HG02973 (cell line): ENCODE measurements at regions not wholly inside any gene's neighbourhood (a gene's known extent, or its start where the extent isn't known, plus 50 kb on each side); places are given as distances from the start of the nearest gene placed in this dataset.
"Not testable (repeated sequence)": the region's sequence is repeated elsewhere in the genome, so short reads cannot be mapped to it uniquely, and the experiment has no call there.

Source experiments
- ATAC-seq: cut with Tn5 transposase; IDR thresholded peaks from one replicate; pipeline ENCODE4 v1.9.1; 2021; ENCODE audit warnings: moderate library complexity; ENCODE audit not compliant: unreplicated experiment

- ATAC-seq: not testable (repeated sequence)
Observed at GRCh38 chr12:92375504-92375903, 229.9 kb upstream of the BTG1 start.

- ATAC-seq: no peak
Observed at GRCh38 chr12:92370828-92371227, 225.2 kb upstream of the BTG1 start.

GRCh38 chr12:92369636-92370035 is 224.0 kb upstream of the BTG1 start:
- ATAC-seq: no peak

GRCh38 chr12:92369056-92369455 is 223.4 kb upstream of the BTG1 start:
- no peak for ATAC-seq

- ATAC-seq: no peak
Observed at GRCh38 chr12:92365836-92366235, 220.2 kb upstream of the BTG1 start.

- no peak for ATAC-seq
Observed at GRCh38 chr12:92365333-92365732, 219.7 kb upstream of the BTG1 start.

- ATAC-seq: peak; percentile 70
Observed at GRCh38 chr12:92363295-92364146, 217.9 kb upstream of the BTG1 start.

- peak; percentile 30 for ATAC-seq
Observed at GRCh38 chr12:92362785-92363184, 217.1 kb upstream of the BTG1 start.

- ATAC-seq: no peak
Observed at GRCh38 chr12:92362126-92362525, 216.5 kb upstream of the BTG1 start.

- ATAC-seq: no peak
Observed at GRCh38 chr12:92360543-92360942, 214.9 kb upstream of the BTG1 start.

GRCh38 chr12:92359581-92360209 is 214.0 kb upstream of the BTG1 start:
- no peak for ATAC-seq

- ATAC-seq: no peak
Observed at GRCh38 chr12:92357584-92358261, 212.1 kb upstream of the BTG1 start.

GRCh38 chr12:92356425-92356824 is 210.8 kb upstream of the BTG1 start:
- no peak for ATAC-seq

- no peak for ATAC-seq
Observed at GRCh38 chr12:92349635-92350034, 204.0 kb upstream of the BTG1 start.

- ATAC-seq: no peak
Observed at GRCh38 chr12:92342574-92342973, 196.9 kb upstream of the BTG1 start.

- ATAC-seq: peak; percentile 69
Observed at GRCh38 chr12:92341065-92341668, 195.5 kb upstream of the BTG1 start.

GRCh38 chr12:92340441-92341064 is 194.9 kb upstream of the BTG1 start:
- ATAC-seq: no peak

GRCh38 chr12:92340003-92340402 is 194.4 kb upstream of the BTG1 start:
- no peak for ATAC-seq

GRCh38 chr12:92339198-92339821 is 193.7 kb upstream of the BTG1 start:
- no peak for ATAC-seq

GRCh38 chr12:92338671-92339070 is 193.0 kb upstream of the BTG1 start:
- no peak for ATAC-seq

- ATAC-seq: no peak
Observed at GRCh38 chr12:92338102-92338501, 192.5 kb upstream of the BTG1 start.
